B cell (primary cell): ENCODE measurements at regions not wholly inside any gene's neighbourhood (a gene's known extent, or its start where the extent isn't known, plus 50 kb on each side); places are given as distances from the start of the nearest gene placed in this dataset.

ENCODE experiments used
- ATAC-seq: fragments of 200-7000 bp; cut with Tn5 transposase; one replicate; pipeline ENCODE4 v1.10.0; 2021; ENCODE audit warnings: low read depth, mild to moderate bottlenecking, moderate number of reproducible peaks, moderate library complexity
- CTCF ChIA-PET: fragments of 350-600 bp; sonication (Branson Sonifier 250); formaldehyde crosslinking; loops from one replicate; lab custom pipeline; 2021; ENCODE audit warnings: antibody characterized with exemption, inconsistent platforms; lab: Charles Lee
- POLR2A ChIA-PET: fragments of 350-600 bp; sonication (Branson Sonifier 250); formaldehyde crosslinking; loops from one replicate; lab custom pipeline; 2021; ENCODE audit warnings: antibody characterized with exemption; lab: Charles Lee
- DNase-seq: peaks from one replicate; pipeline ENCODE4 v3.0.0; 2013
- H2AFZ ChIP-seq: 2 replicates; pipeline ENCODE4 v1.6.1; 2012; ENCODE audit warnings: mild to moderate bottlenecking, low read depth, low read length; ENCODE audit not compliant: insufficient read depth, poor library complexity, severe bottlenecking
- H3K27ac ChIP-seq, 2 donors: 1 replicate in 1 of 2; 2 replicates in 1 of 2; pipeline ENCODE4 v1.5.1; 2012 to 2013; ENCODE audit warnings: low read length in 2 of 2, mild to moderate bottlenecking in 2 of 2, moderate library complexity in 1 of 2
- H3K27me3 ChIP-seq, 4 experiments: fragments of 200-600 bp in 1 of 4; sonication (generic) in 1 of 4; replicated peaks in 1 of 4; 1 replicate in 2 of 4; 2 replicates in 2 of 4; pipeline versions ENCODE4 v1.6.1 to v1.7.0; 2013 to 2016; ENCODE audit warnings: low read length in 3 of 4, mild to moderate bottlenecking in 2 of 4, mixed read lengths in 1 of 4, moderate library complexity in 1 of 4; ENCODE audit not compliant: insufficient read depth in 4 of 4, control insufficient read depth in 3 of 4; ENCODE audit errors: control extremely low read depth in 1 of 4
- H3K36me3 ChIP-seq, 2 experiments: replicated peaks in 1 of 2; 1 replicate in 1 of 2; 2 replicates in 1 of 2; pipeline versions ENCODE4 v1.6.1 to v1.7.1; 2013; ENCODE audit warnings: low read length in 1 of 2; ENCODE audit not compliant: insufficient read depth in 2 of 2, control insufficient read depth in 1 of 2; ENCODE audit errors: control extremely low read depth in 1 of 2, extremely low read depth in 1 of 2
- H3K4me1 ChIP-seq, 2 donors: fragments of 200-600 bp in 1 of 2; sonication (generic) in 1 of 2; 1 replicate in 1 of 2; 2 replicates in 1 of 2; pipeline versions ENCODE4 v1.5.1 to v1.6.1; 2013 to 2017; ENCODE audit warnings: low read length in 2 of 2; ENCODE audit not compliant: control insufficient read depth in 2 of 2, insufficient read depth in 2 of 2
- H3K4me2 ChIP-seq: replicated peaks from 2 replicates; pipeline ENCODE3; 2012; ENCODE audit warnings: mild to moderate bottlenecking, low read depth, low read length; ENCODE audit not compliant: poor library complexity, severe bottlenecking
- H3K4me3 ChIP-seq, 5 experiments: fragments of 200-600 bp in 1 of 5; sonication (generic) in 1 of 5; 1 replicate in 3 of 5; 2 replicates in 2 of 5; pipeline versions ENCODE4 v1.5.1 to v1.7.0; 2011 to 2016; ENCODE audit warnings: low read length in 4 of 5, mild to moderate bottlenecking in 4 of 5, low read depth in 2 of 5, control low read depth in 1 of 5, moderate library complexity in 1 of 5; ENCODE audit not compliant: insufficient read depth in 1 of 5; ENCODE audit errors: control extremely low read depth in 1 of 5, extremely low read depth in 1 of 5
- H3K79me2 ChIP-seq: fragments of 200-600 bp; sonication (generic); one replicate; pipeline ENCODE4 v1.6.0; 2016; ENCODE audit warnings: low read length; ENCODE audit not compliant: control insufficient read depth, insufficient read depth
- H3K9ac ChIP-seq: fragments of 200-600 bp; sonication (generic); 2 replicates; pipeline ENCODE4 v1.6.1; 2017; ENCODE audit warnings: mild to moderate bottlenecking, low read length, moderate library complexity
- H3K9me3 ChIP-seq, 3 donors: one replicate each; pipeline versions ENCODE4 v1.6.1 to v1.7.1; 2013; ENCODE audit warnings: low read length in 2 of 3; ENCODE audit not compliant: control insufficient read depth in 2 of 3, insufficient read depth in 1 of 3; ENCODE audit errors: control extremely low read depth in 1 of 3
- H4K20me1 ChIP-seq: 2 replicates; pipeline ENCODE4 v1.6.0; 2012; ENCODE audit warnings: mild to moderate bottlenecking, low read length; ENCODE audit not compliant: insufficient read depth, control insufficient read depth, poor library complexity, severe bottlenecking
- H3K27ac Mint-ChIP-seq: one replicate; pipeline ENCODE4 v1.8.0; 2021; ENCODE audit warnings: mixed read lengths
- H3K27me3 Mint-ChIP-seq: one replicate; pipeline ENCODE4 v1.8.0; 2021; ENCODE audit warnings: mixed read lengths
- H3K4me1 Mint-ChIP-seq: one replicate; pipeline ENCODE4 v1.8.0; 2021; ENCODE audit warnings: mixed read lengths
- H3K4me3 Mint-ChIP-seq: one replicate; pipeline ENCODE4 v1.8.0; 2021; ENCODE audit warnings: mixed read lengths
- H3K9me3 Mint-ChIP-seq: one replicate; pipeline ENCODE4 v1.8.0; 2022; ENCODE audit warnings: mixed read lengths; ENCODE audit not compliant: insufficient read depth
- CTCF ChIP-seq: fragments of 200-600 bp; IDR thresholded peaks from one replicate; pipeline ENCODE4 v1.8.0; 2022; ENCODE audit warnings: antibody characterized with exemption, mild to moderate bottlenecking
- EZH2 ChIP-seq: IDR thresholded peaks from 2 replicates; pipeline ENCODE4 v1.6.1; 2012; ENCODE audit warnings: borderline replicate concordance, low read depth, mild to moderate bottlenecking, moderate library complexity, low read length; ENCODE audit not compliant: insufficient read depth, poor library complexity, severe bottlenecking
- whole genome bisulfite sequencing: methylation state at CpG from one replicate; pipeline ENCODE4 v1.1.5; 2013; ENCODE audit warnings: missing lambda C conversion rate; ENCODE audit not compliant: insufficient coverage; 5-methylcytosine and 5-hydroxymethylcytosine counted together
- intact Hi-C: fragments of 100-400 bp; cut with micrococcal nuclease; formaldehyde crosslinking; loops from one replicate; pipeline ENCODE4 v1.10.0; 2022

- H3K27me3 ChIP-seq, result no peaks in the 10 kb centered on the region
- H3K9me3 ChIP-seq, result no peaks in the 10 kb centered on the region
- CTCF ChIA-PET, result no interaction called here
- H3K79me2 ChIP-seq, result no peaks in the 10 kb centered on the region
- no peaks in the 10 kb centered on the region for H3K36me3 ChIP-seq
- no peaks in the 10 kb centered on the region for H4K20me1 ChIP-seq
- no peak overlapping the region for H3K27ac ChIP-seq
- H3K9me3 Mint-ChIP-seq, result no peaks in the 10 kb centered on the region
- intact Hi-C loops, result no loop called here
- no peak overlapping the region for H3K27ac Mint-ChIP-seq
- H3K4me1 ChIP-seq, result no peaks in the 10 kb centered on the region
- no peaks in the 10 kb centered on the region for H3K27me3 Mint-ChIP-seq
- H3K4me2 ChIP-seq, result no peak overlapping the region
- TF ChIP-seq CTCF, result no peak
- TF ChIP-seq EZH2, result no peak
- WGBS, result 30% methylated on average over 2 of the region's 7 CpGs
- H3K9ac ChIP-seq, result no peak overlapping the region
- POLR2A ChIA-PET, result no interaction called here
- no peak overlapping the region for H3K4me3 ChIP-seq
- no peak overlapping the region for H3K4me3 Mint-ChIP-seq
- DNase-seq (no peak), ATAC-seq (no peak)
- no peak overlapping the region for H2AFZ ChIP-seq
- H3K4me1 Mint-ChIP-seq, result no peaks in the 10 kb centered on the region
Measured at GRCh38 chr10:52652431-52653262, 119.9 kb downstream of the MBL2 start.

GRCh38 chr10:52653263-52653909 lies 119.2 kb downstream of the MBL2 start:
- ChIA-PET CTCF (no interaction called here), POLR2A (no interaction called here)
- H3K9ac ChIP-seq, result no peak overlapping the region
- no peaks in the 10 kb centered on the region for H3K36me3 ChIP-seq
- no peaks in the 10 kb centered on the region for H3K9me3 ChIP-seq
- intact Hi-C loops, result no loop called here
- Mint-ChIP-seq H3K9me3 (no peaks in the 10 kb centered on the region), H3K4me3 (no peak overlapping the region), H3K4me1 (no peaks in the 10 kb centered on the region), H3K27ac (no peak overlapping the region), H3K27me3 (no peaks in the 10 kb centered on the region)
- H4K20me1 ChIP-seq, result no peaks in the 10 kb centered on the region
- no peaks in the 10 kb centered on the region for H3K27me3 ChIP-seq
- H3K4me2 ChIP-seq, result no peak overlapping the region
- DNase-seq, result no peak
- H2AFZ ChIP-seq, result no peak overlapping the region
- 97% methylated on average over 4 of the region's 5 CpGs for WGBS
- H3K27ac ChIP-seq, result no peak overlapping the region
- H3K4me3 ChIP-seq, result no peak overlapping the region
- H3K79me2 ChIP-seq, result no peaks in the 10 kb centered on the region
- no peaks in the 10 kb centered on the region for H3K4me1 ChIP-seq
- TF ChIP-seq EZH2 (no peak), CTCF (no peak)
- no peak for ATAC-seq
